ENCODE measurements at regions not wholly inside any gene's neighbourhood (a gene's known extent, or its start where the extent isn't known, plus 50 kb on each side); places are given as distances from the start of the nearest gene placed in this dataset.

GRCh38 chr16:54724346-54724925 is 206.2 kb upstream of the IRX5 start:
- Mint-ChIP-seq H3K4me1 (no peaks in the 10 kb centered on the region), H3K36me3 (ENCODE audit: low read depth) (no peaks in the 10 kb centered on the region), H3K9me3 (no peaks in the 10 kb centered on the region), H3K27me3 (ENCODE audit: low read depth) (peaks cover 12% of the 10 kb centered on the region), H3K4me3 (no peak overlapping the region), H3K27ac (no peak overlapping the region)
- no peak for TF ChIP-seq CTCF (IDR thresholded peaks at IDR 0.05; ENCODE audit: unreplicated experiment in 3 of 3)

DNA sequence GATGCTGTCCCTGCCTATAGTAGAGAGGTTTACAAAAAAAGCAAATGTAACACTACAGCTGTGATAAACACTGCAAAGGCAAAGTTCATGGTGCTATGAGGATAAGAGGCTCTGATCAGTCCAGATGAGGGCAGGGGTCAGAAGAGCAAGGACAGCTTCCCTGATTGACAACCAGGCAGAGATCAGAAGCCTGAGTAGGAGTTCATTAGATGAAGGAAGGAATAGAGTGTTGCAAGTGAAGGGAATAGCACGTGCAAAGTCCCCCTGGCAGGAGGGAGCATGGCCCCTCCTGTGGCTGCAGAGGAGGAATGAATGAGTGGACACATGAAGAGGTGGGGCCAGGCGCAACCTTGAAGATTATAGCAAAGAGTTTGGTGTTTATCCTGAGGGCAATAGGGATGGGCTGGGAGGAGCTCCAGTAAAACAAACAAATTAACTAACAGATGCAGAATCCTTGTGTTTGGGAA is 208.4 kb upstream of the IRX5 start:
- Mint-ChIP-seq H3K9me3 (no peaks in the 10 kb centered on the region), H3K27ac (no peak overlapping the region), H3K4me1 (peaks cover 5% of the 10 kb centered on the region), H3K36me3 (ENCODE audit: low read depth) (no peaks in the 10 kb centered on the region), H3K27me3 (ENCODE audit: low read depth) (peaks cover 15% of the 10 kb centered on the region), H3K4me3 (no peak overlapping the region)
- no peak for TF ChIP-seq CTCF (IDR thresholded peaks at IDR 0.05; ENCODE audit: unreplicated experiment in 3 of 3)

DNA sequence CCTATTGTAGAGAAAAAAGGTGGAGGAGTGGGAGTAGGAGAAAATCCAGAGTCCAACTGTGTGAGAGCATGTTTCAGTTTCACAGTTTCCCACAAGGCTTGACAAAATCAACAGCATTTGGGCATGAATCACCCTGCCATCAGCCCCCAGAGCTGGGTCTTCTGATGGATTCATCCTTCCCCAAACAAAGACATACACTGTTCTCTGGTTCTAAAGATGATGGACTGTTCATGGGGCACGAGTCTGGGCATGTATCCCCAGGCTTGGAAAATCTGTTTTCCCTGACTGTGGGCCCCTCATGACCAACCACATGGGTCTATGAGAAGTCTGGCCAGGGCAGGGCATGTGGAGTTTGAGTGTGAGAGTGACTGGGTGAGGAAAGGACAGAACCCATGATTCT is 210.4 kb upstream of the IRX5 start:
- Mint-ChIP-seq H3K9me3 (no peaks in the 10 kb centered on the region), H3K27ac (no peak overlapping the region), H3K27me3 (ENCODE audit: low read depth) (peaks cover 19% of the 10 kb centered on the region), H3K4me1 (peaks cover 5% of the 10 kb centered on the region), H3K4me3 (no peak overlapping the region), H3K36me3 (ENCODE audit: low read depth) (no peaks in the 10 kb centered on the region)
- TF ChIP-seq CTCF (IDR thresholded peaks at IDR 0.05; ENCODE audit: unreplicated experiment in 3 of 3), result no peak

DNA sequence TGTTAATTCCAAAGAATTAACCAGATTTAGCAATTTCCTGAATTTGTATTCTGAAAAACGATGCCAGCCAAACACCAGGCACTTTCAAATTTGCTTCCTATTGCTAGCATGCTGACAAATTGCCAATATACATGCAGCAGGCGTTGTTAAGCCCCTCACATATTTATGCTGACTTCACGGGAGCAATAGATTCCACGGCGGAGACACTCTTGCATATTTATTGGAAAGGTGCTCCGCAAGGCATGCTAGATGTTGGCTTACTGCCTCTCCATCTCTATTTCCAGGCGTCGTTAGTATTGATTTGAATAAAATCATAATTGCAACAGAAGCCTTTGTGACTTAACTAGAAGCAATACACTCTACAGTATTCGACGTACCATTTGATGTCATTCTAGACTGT is 211.0 kb upstream of the IRX5 start:
- Mint-ChIP-seq H3K36me3 (ENCODE audit: low read depth) (no peaks in the 10 kb centered on the region), H3K4me3 (no peak overlapping the region), H3K9me3 (no peaks in the 10 kb centered on the region), H3K4me1 (peaks cover 5% of the 10 kb centered on the region), H3K27ac (no peak overlapping the region), H3K27me3 (ENCODE audit: low read depth) (peaks cover 15% of the 10 kb centered on the region)
- no peak for TF ChIP-seq CTCF (IDR thresholded peaks at IDR 0.05; ENCODE audit: unreplicated experiment in 3 of 3)

GRCh38 chr16:54718376-54718775 is 212.3 kb upstream of the IRX5 start:
- no peak for TF ChIP-seq CTCF (IDR thresholded peaks at IDR 0.05; ENCODE audit: unreplicated experiment in 3 of 3)
- Mint-ChIP-seq H3K27ac (no peak overlapping the region), H3K4me3 (no peak overlapping the region), H3K4me1 (peaks cover 5% of the 10 kb centered on the region), H3K27me3 (ENCODE audit: low read depth) (peaks cover 15% of the 10 kb centered on the region), H3K9me3 (no peaks in the 10 kb centered on the region), H3K36me3 (ENCODE audit: low read depth) (no peaks in the 10 kb centered on the region)

- Mint-ChIP-seq H3K4me1 (peaks cover 5% of the 10 kb centered on the region), H3K36me3 (ENCODE audit: low read depth) (no peaks in the 10 kb centered on the region), H3K27me3 (ENCODE audit: low read depth) (peaks cover 7% of the 10 kb centered on the region), H3K9me3 (no peaks in the 10 kb centered on the region), H3K4me3 (no peak overlapping the region), H3K27ac (no peak overlapping the region)
- no peak for TF ChIP-seq CTCF (IDR thresholded peaks at IDR 0.05; ENCODE audit: unreplicated experiment in 3 of 3)
Observed at GRCh38 chr16:54715011-54715410, 215.7 kb upstream of the IRX5 start.
